ENCODE measurements at regions not wholly inside any gene's neighbourhood (a gene's known extent, or its start where the extent isn't known, plus 50 kb on each side); places are given as distances from the start of the nearest gene placed in this dataset.

GRCh38 chr21:32131960-32132359 is 146.9 kb downstream of the MIS18A start:
- no peak for TF ChIP-seq SIN3A (IDR thresholded peaks at IDR 0.05; ENCODE audit: borderline replicate concordance, insufficient read depth, low read length)
- TF ChIP-seq, protein P1, sequence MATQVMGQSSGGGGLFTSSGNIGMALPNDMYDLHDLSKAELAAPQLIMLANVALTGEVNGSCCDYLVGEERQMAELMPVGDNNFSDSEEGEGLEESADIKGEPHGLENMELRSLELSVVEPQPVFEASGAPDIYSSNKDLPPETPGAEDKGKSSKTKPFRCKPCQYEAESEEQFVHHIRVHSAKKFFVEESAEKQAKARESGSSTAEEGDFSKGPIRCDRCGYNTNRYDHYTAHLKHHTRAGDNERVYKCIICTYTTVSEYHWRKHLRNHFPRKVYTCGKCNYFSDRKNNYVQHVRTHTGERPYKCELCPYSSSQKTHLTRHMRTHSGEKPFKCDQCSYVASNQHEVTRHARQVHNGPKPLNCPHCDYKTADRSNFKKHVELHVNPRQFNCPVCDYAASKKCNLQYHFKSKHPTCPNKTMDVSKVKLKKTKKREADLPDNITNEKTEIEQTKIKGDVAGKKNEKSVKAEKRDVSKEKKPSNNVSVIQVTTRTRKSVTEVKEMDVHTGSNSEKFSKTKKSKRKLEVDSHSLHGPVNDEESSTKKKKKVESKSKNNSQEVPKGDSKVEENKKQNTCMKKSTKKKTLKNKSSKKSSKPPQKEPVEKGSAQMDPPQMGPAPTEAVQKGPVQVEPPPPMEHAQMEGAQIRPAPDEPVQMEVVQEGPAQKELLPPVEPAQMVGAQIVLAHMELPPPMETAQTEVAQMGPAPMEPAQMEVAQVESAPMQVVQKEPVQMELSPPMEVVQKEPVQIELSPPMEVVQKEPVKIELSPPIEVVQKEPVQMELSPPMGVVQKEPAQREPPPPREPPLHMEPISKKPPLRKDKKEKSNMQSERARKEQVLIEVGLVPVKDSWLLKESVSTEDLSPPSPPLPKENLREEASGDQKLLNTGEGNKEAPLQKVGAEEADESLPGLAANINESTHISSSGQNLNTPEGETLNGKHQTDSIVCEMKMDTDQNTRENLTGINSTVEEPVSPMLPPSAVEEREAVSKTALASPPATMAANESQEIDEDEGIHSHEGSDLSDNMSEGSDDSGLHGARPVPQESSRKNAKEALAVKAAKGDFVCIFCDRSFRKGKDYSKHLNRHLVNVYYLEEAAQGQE (IDR thresholded peaks at IDR 0.05; ENCODE audit: insufficient read depth in 1 of 2, low read depth in 2 of 2, low read length in 2 of 2) = no peak

Data from PFSK-1 (cell line).